B cell (primary cell): ENCODE measurements at regions not wholly inside any gene's neighbourhood (a gene's known extent, or its start where the extent isn't known, plus 50 kb on each side); places are given as distances from the start of the nearest gene placed in this dataset.

Experiments
- ATAC-seq: fragments of 200-7000 bp; cut with Tn5 transposase; one replicate; pipeline ENCODE4 v1.10.0; 2021; ENCODE audit warnings: low read depth, mild to moderate bottlenecking, moderate number of reproducible peaks, moderate library complexity
- CTCF ChIA-PET: fragments of 350-600 bp; sonication (Branson Sonifier 250); formaldehyde crosslinking; loops from one replicate; lab custom pipeline; 2021; ENCODE audit warnings: antibody characterized with exemption, inconsistent platforms; lab: Charles Lee
- POLR2A ChIA-PET: fragments of 350-600 bp; sonication (Branson Sonifier 250); formaldehyde crosslinking; loops from one replicate; lab custom pipeline; 2021; ENCODE audit warnings: antibody characterized with exemption; lab: Charles Lee
- DNase-seq: peaks from one replicate; pipeline ENCODE4 v3.0.0; 2013
- H2AFZ ChIP-seq: 2 replicates; pipeline ENCODE4 v1.6.1; 2012; ENCODE audit warnings: mild to moderate bottlenecking, low read depth, low read length; ENCODE audit not compliant: insufficient read depth, poor library complexity, severe bottlenecking
- H3K27ac ChIP-seq, 2 donors: 1 replicate in 1 of 2; 2 replicates in 1 of 2; pipeline ENCODE4 v1.5.1; 2012 to 2013; ENCODE audit warnings: low read length in 2 of 2, mild to moderate bottlenecking in 2 of 2, moderate library complexity in 1 of 2
- H3K27me3 ChIP-seq, 4 experiments: fragments of 200-600 bp in 1 of 4; sonication (generic) in 1 of 4; replicated peaks in 1 of 4; 1 replicate in 2 of 4; 2 replicates in 2 of 4; pipeline versions ENCODE4 v1.6.1 to v1.7.0; 2013 to 2016; ENCODE audit warnings: low read length in 3 of 4, mild to moderate bottlenecking in 2 of 4, mixed read lengths in 1 of 4, moderate library complexity in 1 of 4; ENCODE audit not compliant: insufficient read depth in 4 of 4, control insufficient read depth in 3 of 4; ENCODE audit errors: control extremely low read depth in 1 of 4
- H3K36me3 ChIP-seq, 2 experiments: replicated peaks in 1 of 2; 1 replicate in 1 of 2; 2 replicates in 1 of 2; pipeline versions ENCODE4 v1.6.1 to v1.7.1; 2013; ENCODE audit warnings: low read length in 1 of 2; ENCODE audit not compliant: insufficient read depth in 2 of 2, control insufficient read depth in 1 of 2; ENCODE audit errors: control extremely low read depth in 1 of 2, extremely low read depth in 1 of 2
- H3K4me1 ChIP-seq, 2 donors: fragments of 200-600 bp in 1 of 2; sonication (generic) in 1 of 2; 1 replicate in 1 of 2; 2 replicates in 1 of 2; pipeline versions ENCODE4 v1.5.1 to v1.6.1; 2013 to 2017; ENCODE audit warnings: low read length in 2 of 2; ENCODE audit not compliant: control insufficient read depth in 2 of 2, insufficient read depth in 2 of 2
- H3K4me2 ChIP-seq: replicated peaks from 2 replicates; pipeline ENCODE3; 2012; ENCODE audit warnings: mild to moderate bottlenecking, low read depth, low read length; ENCODE audit not compliant: poor library complexity, severe bottlenecking
- H3K4me3 ChIP-seq, 5 experiments: fragments of 200-600 bp in 1 of 5; sonication (generic) in 1 of 5; 1 replicate in 3 of 5; 2 replicates in 2 of 5; pipeline versions ENCODE4 v1.5.1 to v1.7.0; 2011 to 2016; ENCODE audit warnings: low read length in 4 of 5, mild to moderate bottlenecking in 4 of 5, low read depth in 2 of 5, control low read depth in 1 of 5, moderate library complexity in 1 of 5; ENCODE audit not compliant: insufficient read depth in 1 of 5; ENCODE audit errors: control extremely low read depth in 1 of 5, extremely low read depth in 1 of 5
- H3K79me2 ChIP-seq: fragments of 200-600 bp; sonication (generic); one replicate; pipeline ENCODE4 v1.6.0; 2016; ENCODE audit warnings: low read length; ENCODE audit not compliant: control insufficient read depth, insufficient read depth
- H3K9ac ChIP-seq: fragments of 200-600 bp; sonication (generic); 2 replicates; pipeline ENCODE4 v1.6.1; 2017; ENCODE audit warnings: mild to moderate bottlenecking, low read length, moderate library complexity
- H3K9me3 ChIP-seq, 3 donors: one replicate each; pipeline versions ENCODE4 v1.6.1 to v1.7.1; 2013; ENCODE audit warnings: low read length in 2 of 3; ENCODE audit not compliant: control insufficient read depth in 2 of 3, insufficient read depth in 1 of 3; ENCODE audit errors: control extremely low read depth in 1 of 3
- H4K20me1 ChIP-seq: 2 replicates; pipeline ENCODE4 v1.6.0; 2012; ENCODE audit warnings: mild to moderate bottlenecking, low read length; ENCODE audit not compliant: insufficient read depth, control insufficient read depth, poor library complexity, severe bottlenecking
- H3K27ac Mint-ChIP-seq: one replicate; pipeline ENCODE4 v1.8.0; 2021; ENCODE audit warnings: mixed read lengths
- H3K27me3 Mint-ChIP-seq: one replicate; pipeline ENCODE4 v1.8.0; 2021; ENCODE audit warnings: mixed read lengths
- H3K4me1 Mint-ChIP-seq: one replicate; pipeline ENCODE4 v1.8.0; 2021; ENCODE audit warnings: mixed read lengths
- H3K4me3 Mint-ChIP-seq: one replicate; pipeline ENCODE4 v1.8.0; 2021; ENCODE audit warnings: mixed read lengths
- H3K9me3 Mint-ChIP-seq: one replicate; pipeline ENCODE4 v1.8.0; 2022; ENCODE audit warnings: mixed read lengths; ENCODE audit not compliant: insufficient read depth
- EZH2 ChIP-seq: IDR thresholded peaks from 2 replicates; pipeline ENCODE4 v1.6.1; 2012; ENCODE audit warnings: borderline replicate concordance, low read depth, mild to moderate bottlenecking, moderate library complexity, low read length; ENCODE audit not compliant: insufficient read depth, poor library complexity, severe bottlenecking
- WGBS: methylation state at CpG from one replicate; pipeline ENCODE4 v1.1.5; 2013; ENCODE audit warnings: missing lambda C conversion rate; ENCODE audit not compliant: insufficient coverage; 5-methylcytosine and 5-hydroxymethylcytosine counted together
- intact Hi-C: fragments of 100-400 bp; cut with micrococcal nuclease; formaldehyde crosslinking; loops from one replicate; pipeline ENCODE4 v1.10.0; 2022
- TF ChIP-seq, protein P1 (sequence below): fragments of 200-600 bp; IDR thresholded peaks from one replicate; pipeline ENCODE4 v1.8.0; 2022; ENCODE audit warnings: antibody characterized with exemption, mild to moderate bottlenecking

DNA sequence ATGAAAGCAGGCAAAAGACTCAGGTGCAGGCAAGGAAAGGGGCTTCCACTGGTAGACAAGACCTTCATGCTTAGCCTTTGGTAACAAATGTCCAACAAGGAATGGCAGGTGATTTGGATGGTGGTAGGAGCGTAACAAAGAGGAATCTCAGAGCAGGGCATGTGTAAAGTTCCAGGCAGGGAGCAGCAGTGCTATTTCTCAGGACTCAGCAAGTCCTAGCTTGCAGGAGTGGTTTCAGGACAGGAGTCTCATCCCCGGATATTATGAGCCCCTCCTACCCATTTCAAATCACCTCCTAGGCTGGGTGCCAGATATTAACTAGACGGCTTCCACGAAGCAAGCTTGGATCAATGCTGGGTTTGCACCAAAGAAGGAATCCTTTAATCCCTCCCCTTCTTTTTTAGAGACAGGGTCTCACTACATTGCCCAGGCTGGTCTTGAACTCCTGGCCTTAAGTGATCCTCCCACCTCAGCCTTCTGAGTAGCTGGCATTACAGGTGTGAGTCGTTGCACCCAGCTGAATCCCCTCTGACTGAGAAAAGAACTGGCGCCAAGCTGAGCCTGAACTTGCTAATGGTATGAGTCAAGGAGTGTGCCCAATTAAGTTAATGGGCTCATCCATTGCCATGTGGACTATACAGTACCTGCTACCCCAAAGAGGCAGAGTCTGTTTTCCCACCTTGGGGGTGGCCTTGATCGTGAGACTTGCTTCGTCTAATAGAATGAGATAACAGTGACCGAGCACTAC, 190.3 kb downstream of the ARL4C start:
- H2AFZ ChIP-seq: no peak overlapping the region
- no peaks in the 10 kb centered on the region for H4K20me1 ChIP-seq
- peaks cover 0 to 4% (median 0%) of the 10 kb centered on the region in 3 donors for H3K9me3 ChIP-seq
- WGBS: 95% methylated on average over 6 of the region's 9 CpGs
- peaks cover 40% of the 10 kb centered on the region for H3K27me3 Mint-ChIP-seq
- DNase-seq: no peak
- H3K4me1 ChIP-seq: peaks cover 24 to 26% of the 10 kb centered on the region in 2 donors
- no peaks in the 10 kb centered on the region for H3K79me2 ChIP-seq
- H3K9me3 Mint-ChIP-seq: peaks cover 3% of the 10 kb centered on the region
- H3K9ac ChIP-seq: no peak overlapping the region
- no peak overlapping the region for H3K27ac ChIP-seq
- no peak overlapping the region for H3K4me3 ChIP-seq
- ChIA-PET CTCF (interaction anchor here (0.5 to 1.1 kb wide), 2 partner anchors 14 to 17 kb away, joined by 3 read pairs; no protein-coding TSS in a partner anchor), POLR2A (no interaction called here)
- H3K4me3 Mint-ChIP-seq: no peak overlapping the region
- peaks cover 0 to 46% (median 5%) of the 10 kb centered on the region in 4 experiments for H3K27me3 ChIP-seq
- intact Hi-C loops: loop anchor here (5.0 kb wide), 1 partner anchor 176 kb away; no protein-coding TSS in a partner anchor
- peaks cover 32% of the 10 kb centered on the region for H3K4me1 Mint-ChIP-seq
- no peaks in the 10 kb centered on the region for H3K36me3 ChIP-seq
- H3K27ac Mint-ChIP-seq: no peak overlapping the region
- no peak for ATAC-seq
- H3K4me2 ChIP-seq: no peak overlapping the region
- TF ChIP-seq, protein P1, sequence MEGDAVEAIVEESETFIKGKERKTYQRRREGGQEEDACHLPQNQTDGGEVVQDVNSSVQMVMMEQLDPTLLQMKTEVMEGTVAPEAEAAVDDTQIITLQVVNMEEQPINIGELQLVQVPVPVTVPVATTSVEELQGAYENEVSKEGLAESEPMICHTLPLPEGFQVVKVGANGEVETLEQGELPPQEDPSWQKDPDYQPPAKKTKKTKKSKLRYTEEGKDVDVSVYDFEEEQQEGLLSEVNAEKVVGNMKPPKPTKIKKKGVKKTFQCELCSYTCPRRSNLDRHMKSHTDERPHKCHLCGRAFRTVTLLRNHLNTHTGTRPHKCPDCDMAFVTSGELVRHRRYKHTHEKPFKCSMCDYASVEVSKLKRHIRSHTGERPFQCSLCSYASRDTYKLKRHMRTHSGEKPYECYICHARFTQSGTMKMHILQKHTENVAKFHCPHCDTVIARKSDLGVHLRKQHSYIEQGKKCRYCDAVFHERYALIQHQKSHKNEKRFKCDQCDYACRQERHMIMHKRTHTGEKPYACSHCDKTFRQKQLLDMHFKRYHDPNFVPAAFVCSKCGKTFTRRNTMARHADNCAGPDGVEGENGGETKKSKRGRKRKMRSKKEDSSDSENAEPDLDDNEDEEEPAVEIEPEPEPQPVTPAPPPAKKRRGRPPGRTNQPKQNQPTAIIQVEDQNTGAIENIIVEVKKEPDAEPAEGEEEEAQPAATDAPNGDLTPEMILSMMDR: no peak
- TF ChIP-seq EZH2: no peak

DNA sequence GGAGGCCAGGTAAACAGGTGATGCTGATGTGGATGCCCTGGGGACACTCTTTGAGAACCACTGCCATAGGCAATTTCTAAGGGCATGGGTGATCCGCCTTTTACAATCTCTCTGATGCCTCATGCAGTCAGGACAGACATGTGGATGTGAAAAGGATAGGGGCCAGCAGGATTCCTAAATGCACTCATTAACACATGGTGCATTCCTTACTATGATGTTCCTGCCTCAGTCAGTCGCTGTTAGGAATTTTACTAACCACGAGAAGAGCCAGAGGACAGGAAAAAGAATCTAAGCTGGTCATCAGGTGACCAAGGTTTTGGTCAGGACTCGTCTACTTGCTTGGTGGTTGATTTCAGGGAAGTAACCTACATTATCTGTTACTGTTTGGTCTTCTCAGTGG, 191.0 kb downstream of the ARL4C start:
- H3K4me1 Mint-ChIP-seq: peaks cover 32% of the 10 kb centered on the region
- peaks cover 0 to 4% (median 0%) of the 10 kb centered on the region in 3 donors for H3K9me3 ChIP-seq
- ATAC-seq (no peak), DNase-seq (no peak)
- no peak overlapping the region for H2AFZ ChIP-seq
- H3K4me3 Mint-ChIP-seq: no peak overlapping the region
- peaks cover 3% of the 10 kb centered on the region for H3K9me3 Mint-ChIP-seq
- no peaks in the 10 kb centered on the region for H3K36me3 ChIP-seq
- no peaks in the 10 kb centered on the region for H4K20me1 ChIP-seq
- H3K27ac ChIP-seq: no peak overlapping the region
- H3K4me1 ChIP-seq: peaks cover 24 to 26% of the 10 kb centered on the region in 2 donors
- H3K27me3 ChIP-seq: peaks cover 0 to 53% (median 8%) of the 10 kb centered on the region in 4 experiments
- H3K79me2 ChIP-seq: no peaks in the 10 kb centered on the region
- TF ChIP-seq EZH2: no peak
- TF ChIP-seq, protein P1: no peak
- peaks cover 46% of the 10 kb centered on the region for H3K27me3 Mint-ChIP-seq
- intact Hi-C loops: loop anchor here (5.0 kb wide), 1 partner anchor 176 kb away; no protein-coding TSS in a partner anchor
- CTCF ChIA-PET: no interaction called here
- POLR2A ChIA-PET: no interaction called here
- no peak overlapping the region for H3K27ac Mint-ChIP-seq
- no peak overlapping the region for H3K9ac ChIP-seq
- no peak overlapping the region for H3K4me3 ChIP-seq
- no peak overlapping the region for H3K4me2 ChIP-seq
- 100% methylated on average over 1 of the region's 4 CpGs for WGBS
